HCT116 (cell line): ENCODE measurements at regions not wholly inside any gene's neighbourhood (a gene's known extent, or its start where the extent isn't known, plus 50 kb on each side); places are given as distances from the start of the nearest gene placed in this dataset.

Experiments
- ATAC-seq: fragments of 200-7000 bp; cut with Tn5 transposase; 2 replicates; pipeline ENCODE4 v1.9.1; 2020; ENCODE audit warnings: mild to moderate bottlenecking, moderate library complexity
- BruUV-seq: library from RNA; stranded (reverse); fragments of 400-500 nt; replicated peaks from 2 replicates; lab custom pipeline; 2021; lab: Mats Ljungman, UMichigan
- CTCF ChIA-PET: fragments of 300-600 bp; sonication (Branson Sonifier 250); formaldehyde crosslinking; loops from one replicate; lab custom pipeline; 2021; ENCODE audit warnings: antibody characterized with exemption; lab: Charles Lee
- POLR2A ChIA-PET: fragments of 300-600, 350-600 bp; sonication (Branson Sonifier 250); formaldehyde crosslinking; loops from one replicate; lab custom pipeline; 2021; ENCODE audit warnings: antibody characterized with exemption; lab: Charles Lee
- RAD21 ChIA-PET, 2 experiments: fragments of 300-600 bp; sonication (Branson Sonifier 250); formaldehyde crosslinking; loops; one replicate each; lab custom pipeline; 2023; ENCODE audit warnings: low total read pairs in 2 of 2; ENCODE audit not compliant: uncharacterized antibody in 2 of 2, unreplicated experiment in 2 of 2, low non-redundant PET in 1 of 2; lab: Charles Lee
- DNase-seq: peaks from one replicate; pipeline ENCODE4 v3.0.0-alpha.2; 2010; ENCODE audit warnings: low read depth, low spot score
- H2AFZ ChIP-seq: fragments of 200-600 bp; shearing (Covaris generic), sonication (generic); 2 replicates; pipeline ENCODE4 v1.6.1; 2017; ENCODE audit warnings: low read depth, mixed run types, mixed read lengths, antibody characterized with exemption, low read length; ENCODE audit not compliant: poor library complexity, severe bottlenecking
- H3K27ac ChIP-seq: 2 replicates; pipeline ENCODE4 v1.5.1; 2012; ENCODE audit warnings: low read depth, low read length
- H3K27me3 ChIP-seq: fragments of 200-600 bp; sonication (generic); 2 replicates; pipeline ENCODE4 v1.6.1; 2016; ENCODE audit warnings: mixed run types, low read length, mixed read lengths; ENCODE audit not compliant: insufficient read depth
- H3K36me3 ChIP-seq, 2 experiments: fragments of 200-500 bp in 1 of 2; fragments of 200-600 bp in 1 of 2; sonication (Bioruptor generic) in 1 of 2; sonication (generic) in 1 of 2; 2 replicates each; pipeline versions ENCODE4 v1.5.1 to v1.6.1; 2014 to 2016; ENCODE audit warnings: low read length in 2 of 2, inconsistent platforms in 1 of 2, mixed read lengths in 1 of 2, mixed run types in 1 of 2; ENCODE audit not compliant: insufficient read depth in 2 of 2, control insufficient read depth in 1 of 2
- H3K4me1 ChIP-seq, 2 experiments: fragments of 200-600 bp in 1 of 2; sonication (generic) in 1 of 2; 2 replicates each; pipeline versions ENCODE4 v1.5.1 to v1.6.1; 2012 to 2017; ENCODE audit warnings: low read length in 2 of 2, inconsistent platforms in 1 of 2, mild to moderate bottlenecking in 1 of 2, mixed read lengths in 1 of 2, mixed run types in 1 of 2, moderate library complexity in 1 of 2; ENCODE audit not compliant: insufficient read depth in 2 of 2, control insufficient read depth in 1 of 2
- H3K4me2 ChIP-seq: fragments of 200-600 bp; sonication (generic); 2 replicates; pipeline ENCODE4 v1.6.1; 2017; ENCODE audit warnings: mixed run types, low read length, mixed read lengths
- H3K4me3 ChIP-seq, 2 experiments: fragments of 200-600 bp in 1 of 2; sonication (generic) in 1 of 2; replicated peaks in 1 of 2; 2 replicates each; pipeline ENCODE4 v1.5.1; 2011 to 2016; ENCODE audit warnings: low read length in 2 of 2, control low read depth in 1 of 2, low read depth in 1 of 2, mild to moderate bottlenecking in 1 of 2, mixed read lengths in 1 of 2, mixed run types in 1 of 2
- H3K79me2 ChIP-seq: fragments of 200-600 bp; sonication (generic); 2 replicates; pipeline ENCODE4 v1.6.1; 2017; ENCODE audit warnings: mild to moderate bottlenecking, mixed run types, low read length, moderate library complexity, mixed read lengths; ENCODE audit not compliant: insufficient read depth
- H3K9ac ChIP-seq: fragments of 200-600 bp; sonication (generic); 2 replicates; pipeline ENCODE4 v1.6.1; 2016; ENCODE audit warnings: low read length, mixed read lengths
- H3K9me2 ChIP-seq: fragments of 200-600 bp; sonication (generic), shearing (Covaris generic); 2 replicates; pipeline ENCODE4 v1.6.1; 2017; ENCODE audit warnings: mixed run types, mild to moderate bottlenecking, moderate library complexity; ENCODE audit not compliant: insufficient read depth
- H3K9me3 ChIP-seq, 2 experiments: fragments of 200-500 bp in 1 of 2; fragments of 200-600 bp in 1 of 2; sonication (Bioruptor generic) in 1 of 2; sonication (generic) in 1 of 2; 2 replicates each; pipeline ENCODE4 v1.6.1; 2014 to 2017; ENCODE audit warnings: low read length in 2 of 2, mixed read lengths in 2 of 2, inconsistent platforms in 1 of 2, low read depth in 1 of 2, mild to moderate bottlenecking in 1 of 2, mixed run types in 1 of 2, moderate library complexity in 1 of 2; ENCODE audit not compliant: control insufficient read depth in 1 of 2, insufficient read depth in 1 of 2
- H4K20me1 ChIP-seq: fragments of 200-600 bp; sonication (generic), shearing (Covaris generic); 2 replicates; pipeline ENCODE4 v1.6.1; 2017; ENCODE audit warnings: mixed run types, mild to moderate bottlenecking, moderate library complexity; ENCODE audit not compliant: insufficient read depth
- EZH2phosphoT487 ChIP-seq: fragments of 200-600 bp; IDR thresholded peaks from 2 replicates; pipeline ENCODE4 v1.6.1; 2018; ENCODE audit warnings: antibody characterized with exemption, borderline replicate concordance
- JUND ChIP-seq: IDR thresholded peaks from 2 replicates; pipeline ENCODE4 v1.6.1; 2012
- POLR2A ChIP-seq: IDR thresholded peaks from 2 replicates; pipeline ENCODE4 v1.7.0; 2011; ENCODE audit warnings: borderline replicate concordance; ENCODE audit not compliant: insufficient read depth, insufficient read length; ENCODE audit errors: extremely low read depth
- RAD21 ChIP-seq: IDR thresholded peaks from 2 replicates; pipeline ENCODE4 v1.6.1; 2012; ENCODE audit warnings: low read depth, mild to moderate bottlenecking
- SIN3A ChIP-seq: IDR thresholded peaks from 2 replicates; pipeline ENCODE4 v1.6.1; 2012; ENCODE audit warnings: low read depth
- YY1 ChIP-seq: IDR thresholded peaks from 2 replicates; pipeline ENCODE4 v1.6.1; 2011; ENCODE audit warnings: low read length, low read depth, moderate library complexity, mild to moderate bottlenecking; ENCODE audit not compliant: insufficient replicate concordance; ENCODE audit errors: extremely low read depth
- ZNF274 ChIP-seq: fragments of 200-500 bp; sonication (Bioruptor generic); IDR thresholded peaks from 2 replicates; pipeline ENCODE4 v1.6.1; 2014; ENCODE audit warnings: mild to moderate bottlenecking, low read depth, low read length, inconsistent platforms
- intact Hi-C: fragments of 100-400 bp; cut with micrococcal nuclease; formaldehyde crosslinking; loops from 2 replicates; pipeline ENCODE4 v1.10.0; 2022
- TF ChIP-seq, protein P1 (sequence below): IDR thresholded peaks from 2 replicates; pipeline ENCODE4 v1.6.1; 2012; ENCODE audit warnings: low read depth
- TF ChIP-seq, protein P2 (sequence below): IDR thresholded peaks from 2 replicates; pipeline ENCODE4 v1.6.1; 2012
- TF ChIP-seq, protein P3 (sequence below): IDR thresholded peaks from 2 replicates; pipeline ENCODE4 v1.6.1; 2011; ENCODE audit warnings: mild to moderate bottlenecking, low read length, moderate library complexity; ENCODE audit not compliant: insufficient replicate concordance; ENCODE audit errors: extremely low read depth
- TF ChIP-seq, protein P4 (sequence below), 3 experiments: fragments of 200-600 bp in 1 of 3; sonication (generic) in 1 of 3; IDR thresholded peaks in 2 of 3; conservative IDR thresholded peaks in 1 of 3; 2 replicates each; pipeline ENCODE4 v1.5.1; 2012 to 2017; ENCODE audit warnings: low read depth in 2 of 3, low read length in 2 of 3, antibody characterized with exemption in 1 of 3, borderline replicate concordance in 1 of 3, control low read depth in 1 of 3, mild to moderate bottlenecking in 1 of 3, mixed read lengths in 1 of 3, mixed run types in 1 of 3, moderate library complexity in 1 of 3; ENCODE audit not compliant: insufficient read depth in 1 of 3

DNA sequence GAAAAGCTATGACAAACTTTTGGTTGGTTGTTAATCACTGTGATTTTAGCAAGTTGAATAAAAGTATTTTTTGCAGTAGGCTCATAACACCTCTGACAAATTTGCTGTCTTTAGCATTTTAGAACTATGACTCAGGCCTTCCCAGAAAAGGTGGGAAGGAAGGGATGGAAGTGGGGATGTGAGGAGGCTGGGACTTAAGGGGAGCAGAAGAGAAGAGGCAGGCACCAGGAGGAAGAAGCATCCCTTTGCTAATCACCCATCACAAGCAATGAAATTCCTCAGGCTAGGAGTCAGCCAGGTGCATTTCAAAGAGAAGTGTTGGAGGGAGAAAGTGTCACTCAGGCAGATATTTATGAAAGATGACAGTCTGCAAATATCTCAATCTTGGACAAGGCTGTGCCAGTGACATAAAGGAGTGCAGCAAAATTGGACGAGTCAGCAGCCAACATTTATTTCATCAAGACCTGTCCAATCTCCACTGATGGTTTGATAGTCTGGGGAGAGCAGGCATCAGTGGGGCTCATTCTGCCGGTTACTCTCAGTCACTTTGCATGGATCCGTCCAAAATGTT lies 337.3 kb upstream of the ARRDC4 start (continued):
- TF ChIP-seq, protein P1, sequence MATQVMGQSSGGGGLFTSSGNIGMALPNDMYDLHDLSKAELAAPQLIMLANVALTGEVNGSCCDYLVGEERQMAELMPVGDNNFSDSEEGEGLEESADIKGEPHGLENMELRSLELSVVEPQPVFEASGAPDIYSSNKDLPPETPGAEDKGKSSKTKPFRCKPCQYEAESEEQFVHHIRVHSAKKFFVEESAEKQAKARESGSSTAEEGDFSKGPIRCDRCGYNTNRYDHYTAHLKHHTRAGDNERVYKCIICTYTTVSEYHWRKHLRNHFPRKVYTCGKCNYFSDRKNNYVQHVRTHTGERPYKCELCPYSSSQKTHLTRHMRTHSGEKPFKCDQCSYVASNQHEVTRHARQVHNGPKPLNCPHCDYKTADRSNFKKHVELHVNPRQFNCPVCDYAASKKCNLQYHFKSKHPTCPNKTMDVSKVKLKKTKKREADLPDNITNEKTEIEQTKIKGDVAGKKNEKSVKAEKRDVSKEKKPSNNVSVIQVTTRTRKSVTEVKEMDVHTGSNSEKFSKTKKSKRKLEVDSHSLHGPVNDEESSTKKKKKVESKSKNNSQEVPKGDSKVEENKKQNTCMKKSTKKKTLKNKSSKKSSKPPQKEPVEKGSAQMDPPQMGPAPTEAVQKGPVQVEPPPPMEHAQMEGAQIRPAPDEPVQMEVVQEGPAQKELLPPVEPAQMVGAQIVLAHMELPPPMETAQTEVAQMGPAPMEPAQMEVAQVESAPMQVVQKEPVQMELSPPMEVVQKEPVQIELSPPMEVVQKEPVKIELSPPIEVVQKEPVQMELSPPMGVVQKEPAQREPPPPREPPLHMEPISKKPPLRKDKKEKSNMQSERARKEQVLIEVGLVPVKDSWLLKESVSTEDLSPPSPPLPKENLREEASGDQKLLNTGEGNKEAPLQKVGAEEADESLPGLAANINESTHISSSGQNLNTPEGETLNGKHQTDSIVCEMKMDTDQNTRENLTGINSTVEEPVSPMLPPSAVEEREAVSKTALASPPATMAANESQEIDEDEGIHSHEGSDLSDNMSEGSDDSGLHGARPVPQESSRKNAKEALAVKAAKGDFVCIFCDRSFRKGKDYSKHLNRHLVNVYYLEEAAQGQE: no peak
- TF ChIP-seq SIN3A (no peak), EZH2phosphoT487 (no peak), ZNF274 (no peak)

DNA sequence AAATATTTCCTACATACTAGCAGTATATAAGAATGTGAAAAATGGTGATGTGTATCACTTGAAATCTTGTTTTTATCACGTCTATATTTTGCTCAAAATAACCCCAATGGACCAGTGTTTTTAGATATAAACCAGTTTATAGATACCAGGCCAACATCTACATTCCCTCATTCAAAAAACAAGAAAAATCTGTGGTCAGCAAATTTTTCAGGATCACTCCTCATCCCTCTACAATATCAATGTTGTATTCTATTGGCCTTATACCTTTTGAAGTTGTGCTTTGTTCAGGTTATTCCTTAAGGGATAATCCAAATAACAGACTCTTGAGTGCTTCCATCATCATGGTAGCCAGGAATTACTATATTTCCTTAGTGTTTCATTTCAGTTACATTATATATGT lies 332.9 kb upstream of the ARRDC4 start:
- Histone ChIP-seq H3K9me2 (no peaks in the 10 kb centered on the region), H2AFZ (no peak overlapping the region), H3K9ac (no peak overlapping the region)
- no TSS peak for BruUV-seq
- TF ChIP-seq JUND (no peak), POLR2A (no peak), RAD21 (no peak), SIN3A (no peak), YY1 (no peak)
- TF ChIP-seq, protein P2, sequence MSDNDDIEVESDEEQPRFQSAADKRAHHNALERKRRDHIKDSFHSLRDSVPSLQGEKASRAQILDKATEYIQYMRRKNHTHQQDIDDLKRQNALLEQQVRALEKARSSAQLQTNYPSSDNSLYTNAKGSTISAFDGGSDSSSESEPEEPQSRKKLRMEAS: no peak
- TF ChIP-seq, protein P3, sequence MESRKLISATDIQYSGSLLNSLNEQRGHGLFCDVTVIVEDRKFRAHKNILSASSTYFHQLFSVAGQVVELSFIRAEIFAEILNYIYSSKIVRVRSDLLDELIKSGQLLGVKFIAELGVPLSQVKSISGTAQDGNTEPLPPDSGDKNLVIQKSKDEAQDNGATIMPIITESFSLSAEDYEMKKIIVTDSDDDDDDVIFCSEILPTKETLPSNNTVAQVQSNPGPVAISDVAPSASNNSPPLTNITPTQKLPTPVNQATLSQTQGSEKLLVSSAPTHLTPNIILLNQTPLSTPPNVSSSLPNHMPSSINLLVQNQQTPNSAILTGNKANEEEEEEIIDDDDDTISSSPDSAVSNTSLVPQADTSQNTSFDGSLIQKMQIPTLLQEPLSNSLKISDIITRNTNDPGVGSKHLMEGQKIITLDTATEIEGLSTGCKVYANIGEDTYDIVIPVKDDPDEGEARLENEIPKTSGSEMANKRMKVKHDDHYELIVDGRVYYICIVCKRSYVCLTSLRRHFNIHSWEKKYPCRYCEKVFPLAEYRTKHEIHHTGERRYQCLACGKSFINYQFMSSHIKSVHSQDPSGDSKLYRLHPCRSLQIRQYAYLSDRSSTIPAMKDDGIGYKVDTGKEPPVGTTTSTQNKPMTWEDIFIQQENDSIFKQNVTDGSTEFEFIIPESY: no peak
- TF ChIP-seq, protein P1: no peak
- TF ChIP-seq, protein P4, sequence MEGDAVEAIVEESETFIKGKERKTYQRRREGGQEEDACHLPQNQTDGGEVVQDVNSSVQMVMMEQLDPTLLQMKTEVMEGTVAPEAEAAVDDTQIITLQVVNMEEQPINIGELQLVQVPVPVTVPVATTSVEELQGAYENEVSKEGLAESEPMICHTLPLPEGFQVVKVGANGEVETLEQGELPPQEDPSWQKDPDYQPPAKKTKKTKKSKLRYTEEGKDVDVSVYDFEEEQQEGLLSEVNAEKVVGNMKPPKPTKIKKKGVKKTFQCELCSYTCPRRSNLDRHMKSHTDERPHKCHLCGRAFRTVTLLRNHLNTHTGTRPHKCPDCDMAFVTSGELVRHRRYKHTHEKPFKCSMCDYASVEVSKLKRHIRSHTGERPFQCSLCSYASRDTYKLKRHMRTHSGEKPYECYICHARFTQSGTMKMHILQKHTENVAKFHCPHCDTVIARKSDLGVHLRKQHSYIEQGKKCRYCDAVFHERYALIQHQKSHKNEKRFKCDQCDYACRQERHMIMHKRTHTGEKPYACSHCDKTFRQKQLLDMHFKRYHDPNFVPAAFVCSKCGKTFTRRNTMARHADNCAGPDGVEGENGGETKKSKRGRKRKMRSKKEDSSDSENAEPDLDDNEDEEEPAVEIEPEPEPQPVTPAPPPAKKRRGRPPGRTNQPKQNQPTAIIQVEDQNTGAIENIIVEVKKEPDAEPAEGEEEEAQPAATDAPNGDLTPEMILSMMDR (IDR thresholded peaks at IDR 0.05 in 2 of 3, conservative IDR thresholded peaks at IDR 0.05 in 1 of 3; ENCODE audit: borderline replicate concordance in 1 of 3, insufficient read depth in 1 of 3, low read depth in 2 of 3, low read length in 2 of 3): no peak
- TF ChIP-seq, all 23 proteins: peak for 0
- ATAC-seq: no peak
- H3K79me2 ChIP-seq: no peaks in the 10 kb centered on the region
- H3K9me3 ChIP-seq: no peaks in the 10 kb centered on the region; a peak in 1 of 4 replicates
- intact Hi-C loops: no loop called here
- H3K36me3 ChIP-seq: no peaks in the 10 kb centered on the region
- no peaks in the 10 kb centered on the region for H4K20me1 ChIP-seq
- RAD21 ChIA-PET: no interaction called here
- no peak overlapping the region for H3K4me3 ChIP-seq
- H3K27me3 ChIP-seq: no peaks in the 10 kb centered on the region
- no peak for DNase-seq
- POLR2A ChIA-PET: no interaction called here
- no peaks in the 10 kb centered on the region for H3K4me1 ChIP-seq
- no peak overlapping the region for H3K27ac ChIP-seq
- CTCF ChIA-PET: no interaction called here
- H3K4me2 ChIP-seq: no peak overlapping the region
